ENCODE measurements at regions not wholly inside any gene's neighbourhood (a gene's known extent, or its start where the extent isn't known, plus 50 kb on each side); places are given as distances from the start of the nearest gene placed in this dataset.
A peak's percentile ranks its signal among the peaks of the same experiment; 100 is the strongest.
"Not testable (repeated sequence)": the region's sequence is repeated elsewhere in the genome, so short reads cannot be mapped to it uniquely, and the experiment has no call there.

DNA sequence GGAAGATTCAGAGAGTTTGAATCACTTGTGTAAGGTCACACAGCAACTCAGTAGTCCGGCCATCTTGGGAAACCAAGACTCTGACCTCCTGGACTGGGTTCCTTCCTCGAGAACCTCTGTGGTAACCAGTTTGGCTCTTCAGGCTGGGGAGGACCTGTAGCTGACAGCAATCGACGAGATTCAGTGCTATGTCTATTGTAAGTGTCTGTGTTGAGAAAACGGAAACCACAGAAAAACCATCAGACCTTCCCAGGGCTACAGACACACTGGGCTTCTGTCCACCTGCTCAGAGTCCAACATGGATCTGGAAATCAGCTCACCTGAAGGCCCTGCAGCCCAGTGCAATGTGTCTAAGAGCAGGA lies 403.7 kb downstream of the RPS24 start:
- Histone ChIP-seq H3K9ac (no peak overlapping the region), H3K4me1 (peaks cover 29 to 52% (median 45%) of the 10 kb centered on the region in 10 experiments), H3K27ac (no peak overlapping the region), H3K4me3 (no peak overlapping the region), H4K20me1 (no peaks in the 10 kb centered on the region; a peak in 1 of 22 replicates), H3K9me3 (replicated peaks in 1 of 11) (no peaks in the 10 kb centered on the region), H3K27me3 (no peaks in the 10 kb centered on the region), H3K4me2 (peak overlapping the region in 8 of 11 experiments; percentile 5 to 34 (median 26); a peak in 8 of 22 replicates), H3K36me3 (no peaks in the 10 kb centered on the region)
- TF ChIP-seq Cebpa-rat (IDR thresholded peaks at IDR 0.05): no peak

DNA sequence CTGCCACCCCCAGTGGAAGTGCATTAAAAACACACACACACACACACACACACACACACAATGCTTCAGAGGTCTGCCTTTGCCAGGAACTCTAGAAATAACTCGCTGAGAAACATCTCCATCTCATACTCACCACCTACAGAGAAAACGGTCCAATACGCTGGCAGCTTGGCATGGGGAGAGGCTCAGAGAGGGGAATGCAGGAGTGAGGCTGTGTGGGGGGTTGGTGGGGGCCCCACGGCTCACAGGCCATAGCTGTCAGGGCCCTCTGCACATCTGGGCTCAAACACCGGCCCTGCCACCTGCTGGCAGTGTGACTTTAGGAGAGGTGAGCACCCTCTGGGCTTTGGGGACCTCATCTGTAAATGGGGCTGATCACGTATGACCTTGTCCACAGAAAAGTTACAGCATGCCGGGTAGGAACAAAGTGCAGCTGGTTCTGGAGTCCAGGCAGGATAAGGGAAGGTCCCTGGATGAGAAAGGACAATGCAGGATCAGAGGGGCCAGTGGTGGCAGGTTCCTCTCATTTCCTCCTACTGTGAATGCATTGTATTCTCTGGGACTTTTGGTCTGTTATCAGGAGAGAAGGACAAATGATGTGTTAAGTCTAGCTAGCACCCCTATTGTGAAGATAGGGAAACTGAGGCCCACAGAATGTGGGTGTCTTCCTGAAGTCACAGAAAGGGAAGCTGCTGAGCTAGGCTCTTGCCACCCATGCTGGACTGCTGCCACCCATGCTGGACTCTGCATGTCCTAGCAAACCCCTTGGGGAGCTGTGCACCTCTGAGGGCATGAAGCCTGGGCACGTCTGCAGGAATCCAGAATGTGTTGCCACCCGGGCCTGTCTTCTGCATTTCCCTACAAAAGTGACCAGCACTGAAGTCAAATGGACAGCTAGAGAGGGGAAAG lies 404.6 kb downstream of the RPS24 start:
- no peak overlapping the region for H3K27ac ChIP-seq
- TF ChIP-seq Cebpa-rat (IDR thresholded peaks at IDR 0.05): no peak
- no peaks in the 10 kb centered on the region for H3K27me3 ChIP-seq
- no peaks in the 10 kb centered on the region for H3K36me3 ChIP-seq
- H3K4me2 ChIP-seq: peak overlapping the region in 9 of 11 experiments; percentile 12 to 34 (median 23); a peak in 10 of 22 replicates
- H3K4me1 ChIP-seq: peaks cover 20 to 50% (median 44%) of the 10 kb centered on the region in 10 experiments
- no peaks in the 10 kb centered on the region for H3K9me3 ChIP-seq (replicated peaks in 1 of 11)
- no peak overlapping the region for H3K4me3 ChIP-seq
- no peaks in the 10 kb centered on the region; a peak in 1 of 22 replicates for H4K20me1 ChIP-seq
- no peak overlapping the region for H3K9ac ChIP-seq

DNA sequence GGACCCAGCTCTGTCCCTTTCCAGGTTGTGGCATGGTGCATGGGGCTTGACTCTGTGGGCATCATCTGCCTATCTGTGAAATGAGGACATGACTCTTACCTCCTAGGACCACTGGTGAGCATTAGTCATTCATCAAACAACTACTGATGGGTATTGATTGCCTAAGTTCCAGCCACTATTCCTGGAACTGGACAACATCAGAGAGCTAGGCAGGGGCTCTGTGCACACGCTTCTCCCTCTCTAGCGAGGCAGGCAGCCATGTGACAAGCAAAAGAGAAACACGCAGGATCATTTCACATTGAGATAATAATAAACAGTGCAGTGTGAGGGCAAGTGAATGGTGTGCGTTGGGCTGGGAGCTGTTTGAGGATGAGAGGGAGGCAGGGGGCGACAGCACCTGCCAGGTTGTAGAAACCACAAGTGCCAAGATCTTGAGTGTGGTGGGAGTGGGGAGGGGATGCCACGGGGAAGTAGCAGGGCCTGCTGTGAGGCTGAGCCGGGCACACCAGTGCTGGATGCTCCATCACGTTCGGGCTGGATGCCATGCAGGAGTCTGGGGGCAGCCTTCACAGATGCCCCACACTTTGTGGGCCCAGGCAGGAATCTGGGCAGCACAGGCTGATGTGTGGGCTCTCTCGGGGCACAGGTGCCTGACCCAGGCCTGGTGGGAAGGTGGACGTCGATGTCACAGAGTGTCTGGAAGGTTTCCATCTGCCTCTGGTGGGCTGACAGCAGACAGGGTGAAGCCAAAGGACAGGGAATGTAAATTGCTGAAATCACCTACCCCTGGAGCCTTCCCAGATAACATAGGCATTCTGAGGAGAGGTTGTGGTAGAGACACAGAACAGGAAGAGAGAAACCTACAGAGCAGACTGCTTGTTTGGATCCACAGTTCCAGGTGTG lies 405.5 kb downstream of the RPS24 start:
- no peaks in the 10 kb centered on the region for H3K36me3 ChIP-seq
- H3K9ac ChIP-seq: no peak overlapping the region
- no peak overlapping the region for H3K4me3 ChIP-seq
- no peak for TF ChIP-seq Cebpa-rat (IDR thresholded peaks at IDR 0.05)
- no peaks in the 10 kb centered on the region for H3K9me3 ChIP-seq (replicated peaks in 1 of 11)
- no peak overlapping the region for H3K27ac ChIP-seq
- H3K4me1 ChIP-seq: peaks cover 11 to 50% (median 44%) of the 10 kb centered on the region in 10 experiments
- H3K4me2 ChIP-seq: peak overlapping the region in 3 of 11 experiments; percentile 2 to 34 (median 12); a peak in 1 of 22 replicates
- H3K27me3 ChIP-seq: no peaks in the 10 kb centered on the region
- H4K20me1 ChIP-seq: no peaks in the 10 kb centered on the region; a peak in 1 of 22 replicates

DNA sequence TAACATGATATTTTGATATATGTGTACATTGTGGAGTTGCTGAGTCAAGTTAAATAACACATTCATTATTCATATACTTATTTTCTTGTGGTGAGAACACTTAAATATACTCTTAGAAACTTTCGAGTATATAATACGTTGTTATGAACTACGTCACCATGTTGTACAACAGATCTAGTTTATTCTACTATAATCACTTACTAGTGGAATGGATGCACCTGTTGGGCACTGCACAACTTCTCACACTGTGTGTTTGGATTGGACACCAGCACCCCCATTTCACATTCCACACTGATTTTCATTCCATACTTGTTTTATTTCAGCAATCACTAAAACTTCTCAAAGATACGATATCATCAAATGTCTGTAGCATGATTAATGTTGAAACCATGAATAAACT lies 407.3 kb downstream of the RPS24 start:
- Histone ChIP-seq H3K9me3 (replicated peaks in 1 of 11) (no peaks in the 10 kb centered on the region), H3K4me3 (no peak overlapping the region), H3K4me2 (no peak overlapping the region), H3K4me1 (peaks cover 0 to 52% (median 43%) of the 10 kb centered on the region in 10 experiments; a peak in 19 of 20 replicates), H3K27ac (no peak overlapping the region), H3K27me3 (no peaks in the 10 kb centered on the region), H3K9ac (no peak overlapping the region), H3K36me3 (no peaks in the 10 kb centered on the region), H4K20me1 (no peaks in the 10 kb centered on the region)
- no peak for TF ChIP-seq Cebpa-rat (IDR thresholded peaks at IDR 0.05)

DNA sequence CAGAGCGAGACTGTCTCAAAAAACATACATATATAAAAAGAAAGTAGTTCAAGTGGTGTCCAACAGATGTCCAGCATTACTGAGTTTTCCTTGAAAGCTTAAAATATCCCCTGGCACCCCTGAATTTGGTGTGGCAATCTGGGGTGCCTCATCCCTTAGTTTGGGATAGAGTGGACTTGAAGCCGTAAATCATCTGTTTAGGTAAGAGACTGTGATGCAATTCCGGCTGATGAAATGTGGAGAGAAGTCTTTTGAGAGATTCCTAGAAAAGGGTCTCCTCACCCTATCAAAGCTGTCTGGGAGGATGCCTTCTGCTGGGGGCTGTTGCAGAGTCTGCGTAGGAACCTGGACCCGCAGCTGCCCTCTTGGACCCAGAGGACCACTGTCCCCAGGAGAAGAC lies 408.0 kb downstream of the RPS24 start:
- Histone ChIP-seq H3K9ac (no peak overlapping the region), H3K36me3 (no peaks in the 10 kb centered on the region), H3K4me2 (no peak overlapping the region), H3K4me1 (peaks cover 0 to 52% (median 43%) of the 10 kb centered on the region in 10 experiments; a peak in 19 of 20 replicates), H3K9me3 (replicated peaks in 1 of 11) (no peaks in the 10 kb centered on the region), H3K27me3 (no peaks in the 10 kb centered on the region), H3K4me3 (no peak overlapping the region), H4K20me1 (no peaks in the 10 kb centered on the region), H3K27ac (no peak overlapping the region)
- no peak for TF ChIP-seq Cebpa-rat (IDR thresholded peaks at IDR 0.05)

DNA sequence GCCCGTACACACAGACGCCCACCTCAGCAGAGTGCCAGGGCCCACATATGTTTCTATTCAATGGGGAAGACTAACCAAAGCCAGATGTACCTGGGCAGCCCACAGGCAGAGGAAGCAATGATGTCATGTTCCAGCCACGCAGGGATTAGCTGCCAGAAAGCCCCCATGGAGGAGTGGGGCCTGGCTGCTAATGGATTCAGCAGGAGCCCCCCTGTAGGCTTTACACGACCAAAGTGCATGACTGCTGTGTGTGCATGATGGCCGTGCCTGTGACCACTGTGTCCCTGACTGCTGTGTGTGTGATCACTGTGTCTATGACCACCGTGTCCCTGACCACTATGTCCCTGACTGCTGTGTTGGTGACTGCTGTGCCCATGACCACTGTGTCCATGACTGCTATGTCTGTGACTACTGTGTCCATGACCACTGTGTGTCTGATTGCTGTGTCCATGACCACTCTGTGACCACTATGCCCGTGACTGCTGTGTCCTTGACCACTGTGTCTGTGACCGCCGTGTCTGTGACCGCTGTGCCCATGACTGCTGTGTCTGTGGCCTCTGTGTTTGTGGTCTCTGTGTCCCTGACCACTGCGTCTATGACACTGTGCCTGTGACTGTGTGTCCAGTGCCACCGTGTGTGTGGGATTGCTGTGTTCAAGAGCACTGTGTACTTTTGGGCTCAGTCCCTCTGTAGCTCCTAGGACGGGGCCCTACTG lies 409.3 kb downstream of the RPS24 start:
- Histone ChIP-seq H4K20me1 (no peaks in the 10 kb centered on the region), H3K9ac (no peak overlapping the region), H3K4me1 (peaks cover 0 to 44% (median 37%) of the 10 kb centered on the region in 10 experiments; a peak in 19 of 20 replicates), H3K4me3 (no peak overlapping the region), H3K36me3 (no peaks in the 10 kb centered on the region), H3K9me3 (replicated peaks in 1 of 11) (no peaks in the 10 kb centered on the region), H3K4me2 (peak overlapping the region in 9 of 11 experiments; percentile 66 to 91 (median 77); a peak in 18 of 22 replicates), H3K27me3 (no peaks in the 10 kb centered on the region), H3K27ac (peak overlapping the region in 1 of 11 experiments; percentile 3; a peak in 1 of 22 replicates)
- no peak for TF ChIP-seq Cebpa-rat (IDR thresholded peaks at IDR 0.05)

DNA sequence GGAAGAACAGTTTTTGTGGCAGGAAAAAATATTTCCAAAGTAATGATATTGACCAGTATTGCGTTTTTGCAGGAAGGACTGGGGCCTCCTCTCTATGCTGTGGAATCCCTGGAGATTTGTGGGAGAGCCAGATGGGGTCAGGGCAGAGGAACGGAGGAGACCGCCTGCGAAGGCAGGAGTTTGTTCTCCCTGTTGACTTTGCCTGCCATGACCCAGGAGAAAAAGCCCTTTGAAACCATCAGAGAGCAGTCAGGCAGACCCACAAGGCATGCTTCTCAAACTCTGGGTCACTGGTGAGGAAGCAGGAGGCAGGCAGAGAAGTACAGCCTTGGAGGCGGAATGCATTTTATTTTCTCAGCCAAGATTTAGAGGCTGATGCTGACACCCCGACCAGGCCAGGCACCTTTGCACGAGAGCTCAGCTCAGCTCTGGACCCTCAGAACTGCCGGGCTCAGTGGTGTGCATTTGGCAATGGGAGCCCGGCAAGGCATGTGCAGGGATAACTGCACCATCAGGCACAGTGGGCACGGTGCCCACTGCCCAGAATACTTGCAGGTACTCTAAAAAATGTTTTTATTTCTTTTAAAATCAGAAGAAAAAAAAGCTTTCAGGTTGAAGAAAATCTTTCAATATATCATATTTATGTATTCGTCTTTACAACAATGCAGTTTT lies 410.4 kb downstream of the RPS24 start:
- H3K4me3 ChIP-seq: no peak overlapping the region
- H3K27ac ChIP-seq: no peak overlapping the region
- TF ChIP-seq Cebpa-rat (IDR thresholded peaks at IDR 0.05): no peak
- peak overlapping the region in 3 of 11 experiments; percentile 14 to 39 (median 29); a peak in 2 of 22 replicates for H3K9ac ChIP-seq
- no peaks in the 10 kb centered on the region for H3K9me3 ChIP-seq (replicated peaks in 1 of 11)
- no peaks in the 10 kb centered on the region for H3K27me3 ChIP-seq
- H3K36me3 ChIP-seq: no peaks in the 10 kb centered on the region
- H4K20me1 ChIP-seq: no peaks in the 10 kb centered on the region
- peak overlapping the region in 10 of 11 experiments; percentile 2 to 91 (median 76); a peak in 19 of 22 replicates for H3K4me2 ChIP-seq
- peaks cover 0 to 37% (median 29%) of the 10 kb centered on the region in 10 experiments; a peak in 19 of 20 replicates for H3K4me1 ChIP-seq

DNA sequence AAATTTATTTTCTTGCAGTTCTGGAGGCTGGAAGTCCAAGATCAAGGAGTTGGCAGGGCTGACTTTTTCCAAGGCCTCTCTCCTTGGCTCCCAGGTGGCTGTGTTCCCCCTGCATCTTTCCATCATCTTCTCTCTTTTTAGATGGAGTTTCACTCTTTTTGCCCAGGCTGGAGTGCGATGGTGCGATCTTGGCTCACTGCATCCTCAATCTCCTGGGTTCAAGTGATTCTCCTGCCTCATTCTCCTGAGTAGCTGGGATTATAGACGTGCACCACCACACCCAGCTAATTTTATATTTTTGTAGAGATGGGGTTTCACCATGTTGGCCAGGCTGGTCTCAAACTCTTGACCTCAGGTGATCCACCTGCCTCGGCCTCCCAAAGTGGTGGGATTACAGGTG lies 411.1 kb downstream of the RPS24 start:
- peak overlapping the region in 9 of 11 experiments; percentile 66 to 91 (median 77); a peak in 18 of 22 replicates for H3K4me2 ChIP-seq
- not testable (repeated sequence) for H4K20me1 ChIP-seq; H3K9me3 ChIP-seq (replicated peaks in 1 of 11); H3K36me3 ChIP-seq; H3K9ac ChIP-seq; H3K27me3 ChIP-seq; H3K4me3 ChIP-seq; H3K27ac ChIP-seq
- peaks cover 0 to 37% (median 27%) of the 10 kb centered on the region in 10 experiments; a peak in 19 of 20 replicates for H3K4me1 ChIP-seq

Data from BLaER1 treated with 17β-estradiol and CSF1 and Interleukin-3, amounts not matched to agents 10 nM and 100 nM (cell line).